ENCODE measurements at regions not wholly inside any gene's neighbourhood (a gene's known extent, or its start where the extent isn't known, plus 50 kb on each side); places are given as distances from the start of the nearest gene placed in this dataset.

GRCh38 chr4:124462954-124463828, 249.3 kb downstream of the ANKRD50 start:
- no peak for TF ChIP-seq CTCF (conservative IDR thresholded peaks at IDR 0.05; ENCODE audit: low read length)
- no peak for TF ChIP-seq EZH2phosphoT487 (IDR thresholded peaks at IDR 0.05; ENCODE audit: borderline replicate concordance, low read depth, low read length)

All from OCI-LY7 (cell line).